Breast epithelium (tissue), 4 donors: ENCODE measurements at regions not wholly inside any gene's neighbourhood (a gene's known extent, or its start where the extent isn't known, plus 50 kb on each side); places are given as distances from the start of the nearest gene placed in this dataset.
"Not testable (repeated sequence)": the region's sequence is repeated elsewhere in the genome, so short reads cannot be mapped to it uniquely, and the experiment has no call there.

Experiments used
- DNase-seq, 2 donors: peaks; one replicate each; pipeline ENCODE4 v3.0.0-alpha.2; 2019; ENCODE audit warnings: low spot score in 2 of 2
- H3K27ac ChIP-seq, 2 donors: fragments of 200-600 bp; sonication (generic) in 1 of 2; one replicate each; pipeline ENCODE4 v1.5.1; 2016 to 2019; ENCODE audit warnings: mild to moderate bottlenecking in 1 of 2
- H3K27me3 ChIP-seq, 2 donors: fragments of 200-600 bp; sonication (generic) in 1 of 2; one replicate each; pipeline versions ENCODE4 v1.5.1 to v1.6.0; 2017 to 2019; ENCODE audit warnings: control low read depth in 1 of 2, mild to moderate bottlenecking in 1 of 2
- H3K36me3 ChIP-seq: fragments of 200-600 bp; one replicate; pipeline ENCODE4 v1.5.1; 2019
- H3K4me1 ChIP-seq, 2 donors: fragments of 200-600 bp; sonication (generic); one replicate each; pipeline ENCODE4 v1.5.1; 2016 to 2019; ENCODE audit warnings: control low read depth in 1 of 2
- H3K4me3 ChIP-seq, 3 donors: fragments of 200-600 bp; sonication (generic); 1 replicate in 2 of 3; 2 replicates in 1 of 3; pipeline ENCODE4 v1.5.1; 2016 to 2019; ENCODE audit warnings: mild to moderate bottlenecking in 3 of 3, moderate library complexity in 2 of 3
- H3K9me3 ChIP-seq, 2 donors: fragments of 200-600 bp; sonication (generic) in 1 of 2; one replicate each; pipeline ENCODE4 v1.5.1; 2016 to 2019; ENCODE audit warnings: control low read depth in 1 of 2
- CTCF ChIP-seq, 3 donors: fragments of 450-650 bp; IDR thresholded peaks; one replicate each; pipeline ENCODE4 v1.5.1; 2016 to 2017; ENCODE audit warnings: antibody characterized with exemption in 3 of 3, mild to moderate bottlenecking in 3 of 3, moderate library complexity in 3 of 3
- POLR2A ChIP-seq: fragments of 450-650 bp; IDR thresholded peaks from one replicate; pipeline ENCODE4 v1.6.1; 2016; ENCODE audit warnings: antibody characterized with exemption, mild to moderate bottlenecking, moderate library complexity
- POLR2AphosphoS5 ChIP-seq, 3 donors: sonication (generic); formaldehyde crosslinking; IDR thresholded peaks; one replicate each; pipeline ENCODE4 v1.6.1; 2017; ENCODE audit warnings: antibody characterized with exemption in 3 of 3
- intact Hi-C: fragments of 100-400 bp; cut with DNase I; formaldehyde crosslinking; loops from one replicate; pipeline ENCODE4 v1.15.1; 2023; ENCODE audit warnings: low total_unique reads

DNA sequence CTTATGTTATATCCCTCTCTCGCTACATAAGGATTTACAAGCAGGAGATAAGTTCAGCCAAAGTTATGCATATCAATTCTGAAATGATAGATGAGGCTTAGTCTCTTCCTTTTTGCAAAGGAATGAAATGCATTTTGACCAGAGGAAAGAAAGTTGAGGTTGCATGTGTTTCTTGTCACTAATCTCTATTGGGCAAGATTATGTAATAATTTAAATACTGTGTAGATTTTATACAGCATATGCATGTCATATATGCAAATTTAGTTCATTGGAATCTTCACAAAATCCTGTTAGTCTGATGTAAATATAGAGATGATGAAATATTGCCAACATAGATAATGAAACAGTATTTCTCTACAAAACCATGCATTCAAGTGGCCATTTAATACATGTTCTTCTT lies 858.7 kb upstream of the RAG2 start:
- Histone ChIP-seq H3K4me3 (no peak overlapping the region), H3K4me1 (no peaks in the 10 kb centered on the region), H3K9me3 (no peaks in the 10 kb centered on the region), H3K27me3 (no peaks in the 10 kb centered on the region), H3K36me3 (no peaks in the 10 kb centered on the region), H3K27ac (no peak overlapping the region)
- no peak for DNase-seq
- no peak for TF ChIP-seq POLR2A
- no peak for TF ChIP-seq CTCF (IDR thresholded peaks at IDR 0.05)
- no peak for TF ChIP-seq POLR2AphosphoS5 (IDR thresholded peaks at IDR 0.05)
- intact Hi-C loops = no loop called here

DNA sequence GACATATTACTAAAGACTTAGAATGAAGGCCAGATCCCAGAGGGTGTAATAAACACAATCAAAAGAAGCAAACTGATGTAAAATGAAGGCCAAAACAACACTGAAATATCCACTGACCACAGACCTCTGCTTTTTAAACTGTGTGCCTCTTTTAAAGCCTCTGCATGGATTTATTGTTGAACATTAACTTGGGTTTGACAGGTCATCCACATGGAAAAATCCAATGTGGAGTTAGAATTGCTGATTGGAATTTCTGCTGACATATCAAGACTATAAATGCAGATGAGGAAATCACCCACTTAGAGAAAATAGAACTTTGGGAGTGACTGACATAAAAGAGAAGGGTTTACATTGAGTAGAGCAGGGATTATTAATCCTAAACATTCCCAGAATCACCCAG lies 853.9 kb upstream of the RAG2 start:
- no peaks in the 10 kb centered on the region for H3K4me1 ChIP-seq
- H3K4me3 ChIP-seq = no peak overlapping the region
- H3K27me3 ChIP-seq = no peaks in the 10 kb centered on the region
- intact Hi-C loops = no loop called here
- no peaks in the 10 kb centered on the region for H3K9me3 ChIP-seq
- H3K27ac ChIP-seq = no peak overlapping the region
- no peak for DNase-seq
- TF ChIP-seq POLR2AphosphoS5 (IDR thresholded peaks at IDR 0.05) (no peak), POLR2A (no peak), CTCF (IDR thresholded peaks at IDR 0.05) (no peak)
- no peaks in the 10 kb centered on the region for H3K36me3 ChIP-seq

DNA sequence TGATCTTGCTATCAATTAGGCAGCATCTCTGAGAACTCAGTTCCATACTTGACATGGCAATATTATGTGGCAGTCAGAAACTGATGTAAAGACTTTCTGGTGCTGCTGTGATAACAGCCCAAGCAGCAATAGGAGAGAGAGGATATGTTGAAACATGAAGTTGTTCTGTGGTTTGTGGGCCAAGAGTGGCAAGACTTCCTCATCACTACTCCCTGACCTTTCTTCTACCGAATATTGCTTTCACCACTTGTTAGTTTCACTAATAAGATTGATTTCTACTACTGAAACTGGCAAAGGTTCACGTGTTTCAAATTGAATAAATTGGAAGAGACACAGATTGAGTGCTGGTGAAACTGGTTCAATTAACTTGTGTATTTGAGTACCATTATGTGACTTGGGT lies 852.6 kb upstream of the RAG2 start:
- Histone ChIP-seq H3K27me3 (no peaks in the 10 kb centered on the region), H3K9me3 (no peaks in the 10 kb centered on the region), H3K4me1 (no peaks in the 10 kb centered on the region), H3K27ac (no peak overlapping the region), H3K36me3 (no peaks in the 10 kb centered on the region), H3K4me3 (no peak overlapping the region)
- TF ChIP-seq POLR2AphosphoS5 (IDR thresholded peaks at IDR 0.05) (no peak), CTCF (IDR thresholded peaks at IDR 0.05) (no peak), POLR2A (no peak)
- no peak for DNase-seq
- intact Hi-C loops = loop anchor here (1.0 kb wide), 1 partner anchor 12 kb away; no protein-coding TSS in a partner anchor

GRCh38 chr11:37449146-37449545 lies 851.1 kb upstream of the RAG2 start:
- Histone ChIP-seq H3K27me3 (no peaks in the 10 kb centered on the region), H3K4me3 (no peak overlapping the region), H3K4me1 (no peaks in the 10 kb centered on the region), H3K9me3 (no peaks in the 10 kb centered on the region), H3K36me3 (no peaks in the 10 kb centered on the region), H3K27ac (no peak overlapping the region)
- peak in 1 of 3 donors; percentile 15 for TF ChIP-seq CTCF (IDR thresholded peaks at IDR 0.05)
- TF ChIP-seq POLR2A = no peak
- intact Hi-C loops = no loop called here
- no peak for DNase-seq

GRCh38 chr11:37442576-37442975 lies 844.5 kb upstream of the RAG2 start:
- Histone ChIP-seq H3K9me3 (no peaks in the 10 kb centered on the region), H3K27ac (no peak overlapping the region), H3K4me3 (no peak overlapping the region), H3K4me1 (no peaks in the 10 kb centered on the region), H3K36me3 (no peaks in the 10 kb centered on the region), H3K27me3 (no peaks in the 10 kb centered on the region)
- no peak for DNase-seq
- intact Hi-C loops = no loop called here
- TF ChIP-seq POLR2AphosphoS5 (IDR thresholded peaks at IDR 0.05) (no peak), POLR2A (no peak)

- intact Hi-C loops, DNase-seq, H3K36me3 ChIP-seq, H3K27ac ChIP-seq, H3K4me3 ChIP-seq, H3K27me3 ChIP-seq, H3K4me1 ChIP-seq: not testable (repeated sequence)
- H3K9me3 ChIP-seq = peaks cover 10 to 11% of the 10 kb centered on the region in 2 donors
Observed at GRCh38 chr11:37431633-37432230, 833.7 kb upstream of the RAG2 start.

- H3K27ac ChIP-seq, intact Hi-C loops, H3K27me3 ChIP-seq, H3K4me3 ChIP-seq, H3K36me3 ChIP-seq, H3K4me1 ChIP-seq, DNase-seq: not testable (repeated sequence)
- peaks cover 10 to 11% of the 10 kb centered on the region in 2 donors for H3K9me3 ChIP-seq
Observed at GRCh38 chr11:37430966-37431632, 833.1 kb upstream of the RAG2 start.
